OCI-LY7 (cell line): ENCODE measurements at regions not wholly inside any gene's neighbourhood (a gene's known extent, or its start where the extent isn't known, plus 50 kb on each side); places are given as distances from the start of the nearest gene placed in this dataset.

ENCODE experiments used
- BruUV-seq: library from RNA; stranded (reverse); fragments of 400-500 nt; replicated peaks from 2 replicates; lab custom pipeline; 2021; lab: Mats Ljungman, UMichigan
- CTCF ChIA-PET: fragments of 300-600 bp; sonication (Branson Sonifier 250); formaldehyde crosslinking; loops from one replicate; lab custom pipeline; 2022; ENCODE audit warnings: antibody characterized with exemption; ENCODE audit not compliant: unreplicated experiment; lab: Charles Lee
- POLR2A ChIA-PET: fragments of 300-600 bp; sonication (Branson Sonifier 250); formaldehyde crosslinking; loops from one replicate; lab custom pipeline; 2022; ENCODE audit warnings: antibody characterized with exemption; lab: Charles Lee
- DNase-seq: peaks from one replicate; pipeline ENCODE4 v3.0.0-alpha.2; 2015; ENCODE audit warnings: low spot score
- H2AFZ ChIP-seq: fragments of 200-600 bp; sonication (generic), shearing (Covaris generic); 2 replicates; pipeline ENCODE4 v1.6.1; 2014; ENCODE audit warnings: mild to moderate bottlenecking, antibody characterized with exemption, low read length, moderate library complexity
- H3K27ac ChIP-seq: fragments of 200-600 bp; sonication (generic); 2 replicates; pipeline ENCODE4 v1.5.1; 2014; ENCODE audit warnings: mixed run types, low read depth, mild to moderate bottlenecking, moderate library complexity, low read length, inconsistent platforms; ENCODE audit not compliant: poor library complexity, severe bottlenecking
- H3K36me3 ChIP-seq: fragments of 200-600 bp; sonication (generic); 2 replicates; pipeline ENCODE4 v1.6.1; 2014; ENCODE audit warnings: mild to moderate bottlenecking, antibody characterized with exemption, low read length, moderate library complexity, mixed read lengths; ENCODE audit not compliant: insufficient read depth
- H3K4me1 ChIP-seq: fragments of 200-600 bp; sonication (generic); 2 replicates; pipeline ENCODE4 v1.5.1; 2014; ENCODE audit warnings: mild to moderate bottlenecking, low read length; ENCODE audit not compliant: insufficient read depth, poor library complexity, severe bottlenecking
- H3K4me2 ChIP-seq: fragments of 200-600 bp; sonication (generic); 2 replicates; pipeline ENCODE4 v1.6.1; 2014; ENCODE audit warnings: mild to moderate bottlenecking, low read length
- H3K4me3 ChIP-seq: fragments of 200-600 bp; sonication (generic); 2 replicates; pipeline ENCODE4 v1.5.1; 2014; ENCODE audit warnings: mild to moderate bottlenecking, low read depth, low read length; ENCODE audit not compliant: poor library complexity, severe bottlenecking
- H3K79me2 ChIP-seq: fragments of 200-600 bp; sonication (generic); 2 replicates; pipeline ENCODE4 v1.6.1; 2016; ENCODE audit warnings: low read depth, mild to moderate bottlenecking, low read length, moderate library complexity, mixed read lengths; ENCODE audit not compliant: insufficient read depth
- H3K9me2 ChIP-seq: fragments of 200-600 bp; sonication (generic); 2 replicates; pipeline ENCODE4 v1.6.1; 2016; ENCODE audit warnings: mild to moderate bottlenecking, low read length, mixed read lengths; ENCODE audit not compliant: insufficient read depth
- H3K9me3 ChIP-seq: fragments of 200-600 bp; sonication (generic); 2 replicates; pipeline ENCODE4 v1.6.1; 2014; ENCODE audit warnings: mild to moderate bottlenecking, mixed run types, low read length, mixed read lengths
- H4K20me1 ChIP-seq: fragments of 200-600 bp; sonication (generic); 2 replicates; pipeline ENCODE4 v1.6.1; 2014; ENCODE audit warnings: mild to moderate bottlenecking, antibody characterized with exemption, low read length, moderate library complexity, mixed read lengths; ENCODE audit not compliant: insufficient read depth
- CTCF ChIP-seq: fragments of 200-600 bp; sonication (generic); conservative IDR thresholded peaks from 2 replicates; pipeline ENCODE4 v1.5.1; 2014; ENCODE audit warnings: mild to moderate bottlenecking, antibody characterized with exemption, low read length, moderate library complexity, mixed read lengths
- EZH2phosphoT487 ChIP-seq: fragments of 200-600 bp; sonication (generic); IDR thresholded peaks from 2 replicates; pipeline ENCODE4 v1.6.1; 2018; ENCODE audit warnings: low read depth, borderline replicate concordance, mild to moderate bottlenecking, mixed run types, antibody characterized with exemption, low read length, moderate library complexity, mixed read lengths
- intact Hi-C: fragments of 100-400 bp; cut with micrococcal nuclease; formaldehyde crosslinking; loops from one replicate; pipeline ENCODE4 v1.10.0; 2022; ENCODE audit not compliant: unreplicated experiment

GRCh38 chr18:29087616-29088246, 910.8 kb upstream of the CDH2 start:
- ChIA-PET CTCF (no interaction called here), POLR2A (no interaction called here)
- Histone ChIP-seq H3K4me1 (no peaks in the 10 kb centered on the region), H3K79me2 (no peaks in the 10 kb centered on the region), H3K4me3 (no peak overlapping the region), H2AFZ (no peak overlapping the region), H3K4me2 (no peak overlapping the region), H3K27ac (no peak overlapping the region), H3K36me3 (no peaks in the 10 kb centered on the region), H3K9me3 (no peaks in the 10 kb centered on the region), H3K9me2 (no peaks in the 10 kb centered on the region), H4K20me1 (no peaks in the 10 kb centered on the region)
- DNase-seq: no peak
- TF ChIP-seq CTCF: no peak
- TF ChIP-seq EZH2phosphoT487: no peak
- intact Hi-C loops: no loop called here
- BruUV-seq: no TSS peak

- Histone ChIP-seq H3K79me2 (no peaks in the 10 kb centered on the region), H3K9me3 (no peaks in the 10 kb centered on the region), H4K20me1 (no peaks in the 10 kb centered on the region), H3K36me3 (no peaks in the 10 kb centered on the region), H3K27ac (no peak overlapping the region), H3K4me3 (no peak overlapping the region), H3K4me1 (no peaks in the 10 kb centered on the region), H2AFZ (no peak overlapping the region), H3K4me2 (no peak overlapping the region), H3K9me2 (no peaks in the 10 kb centered on the region)
- ChIA-PET CTCF (no interaction called here), POLR2A (no interaction called here)
- TF ChIP-seq EZH2phosphoT487 (no peak), CTCF (no peak)
- no peak for DNase-seq
- intact Hi-C loops: no loop called here
- BruUV-seq: no TSS peak
Measured at GRCh38 chr18:29084120-29084519, 907.2 kb upstream of the CDH2 start.

GRCh38 chr18:29083545-29083944, 906.6 kb upstream of the CDH2 start:
- ChIA-PET POLR2A (interaction anchor here (0.6 kb wide), 1 partner anchor 155 kb away, joined by 4 read pairs; no protein-coding TSS in a partner anchor), CTCF (no interaction called here)
- no peak for DNase-seq
- no peaks in the 10 kb centered on the region for H3K36me3 ChIP-seq
- H3K27ac ChIP-seq: no peak overlapping the region
- H3K9me3 ChIP-seq: no peaks in the 10 kb centered on the region
- H3K79me2 ChIP-seq: no peaks in the 10 kb centered on the region
- no peaks in the 10 kb centered on the region for H4K20me1 ChIP-seq
- no peak overlapping the region for H3K4me3 ChIP-seq
- intact Hi-C loops: no loop called here
- no peaks in the 10 kb centered on the region for H3K9me2 ChIP-seq
- no peak for TF ChIP-seq CTCF
- TF ChIP-seq EZH2phosphoT487: no peak
- no peak overlapping the region for H3K4me2 ChIP-seq
- H2AFZ ChIP-seq: no peak overlapping the region
- BruUV-seq: no TSS peak
- no peaks in the 10 kb centered on the region for H3K4me1 ChIP-seq
